ENCODE measurements at regions not wholly inside any gene's neighbourhood (a gene's known extent, or its start where the extent isn't known, plus 50 kb on each side); places are given as distances from the start of the nearest gene placed in this dataset.

GRCh38 chr7:67984326-67984725, 987.7 kb downstream of the TYW1 start:
- DNase-seq (ENCODE audit: low read depth in 2 of 2, low spot score in 1 of 2), result no peak

GRCh38 chr7:67989142-67989541, 992.5 kb downstream of the TYW1 start:
- DNase-seq (ENCODE audit: low read depth in 2 of 2, low spot score in 1 of 2), result no peak

- DNase-seq (ENCODE audit: low read depth in 2 of 2, low spot score in 1 of 2), result no peak
Observed at GRCh38 chr7:67990003-67990402, 993.4 kb downstream of the TYW1 start.

- DNase-seq (ENCODE audit: low read depth in 2 of 2, low spot score in 1 of 2), result no peak
Observed at GRCh38 chr7:67990716-67991115, 994.1 kb downstream of the TYW1 start.

GRCh38 chr7:67992287-67992686, 995.7 kb downstream of the TYW1 start:
- DNase-seq (ENCODE audit: low read depth in 2 of 2, low spot score in 1 of 2), result no peak

GRCh38 chr7:68005992-68006391, 1009.4 kb downstream of the TYW1 start:
- DNase-seq (ENCODE audit: low read depth in 2 of 2, low spot score in 1 of 2), result no peak

- no peak for DNase-seq (ENCODE audit: low read depth in 2 of 2, low spot score in 1 of 2)
Observed at GRCh38 chr7:68006619-68007018, 1010.0 kb downstream of the TYW1 start.

GRCh38 chr7:68009716-68010115, 1013.1 kb downstream of the TYW1 start:
- DNase-seq (ENCODE audit: low read depth in 2 of 2, low spot score in 1 of 2), result no peak

GRCh38 chr7:68014031-68014736, 1017.6 kb downstream of the TYW1 start:
- no peak for DNase-seq (ENCODE audit: low read depth in 2 of 2, low spot score in 1 of 2)

- no peak for DNase-seq (ENCODE audit: low read depth in 2 of 2, low spot score in 1 of 2)
Observed at GRCh38 chr7:68015122-68015977, 1018.7 kb downstream of the TYW1 start.

- no peak for DNase-seq (ENCODE audit: low read depth in 2 of 2, low spot score in 1 of 2)
Observed at GRCh38 chr7:68015978-68016532, 1019.4 kb downstream of the TYW1 start.

- DNase-seq (ENCODE audit: low read depth in 2 of 2, low spot score in 1 of 2), result no peak
Observed at GRCh38 chr7:68020102-68020501, 1023.5 kb downstream of the TYW1 start.

GRCh38 chr7:68025369-68025768, 1028.7 kb downstream of the TYW1 start:
- no peak for DNase-seq (ENCODE audit: low read depth in 2 of 2, low spot score in 1 of 2)

GRCh38 chr7:68030530-68030929, 1033.9 kb downstream of the TYW1 start:
- no peak for DNase-seq (ENCODE audit: low read depth in 2 of 2, low spot score in 1 of 2)

- no peak for DNase-seq (ENCODE audit: low read depth in 2 of 2, low spot score in 1 of 2)
Observed at GRCh38 chr7:68031180-68031943, 1034.7 kb downstream of the TYW1 start.

GRCh38 chr7:68038621-68039314, 1042.1 kb downstream of the TYW1 start:
- no peak for DNase-seq (ENCODE audit: low read depth in 2 of 2, low spot score in 1 of 2)

- no peak for DNase-seq (ENCODE audit: low read depth in 2 of 2, low spot score in 1 of 2)
Observed at GRCh38 chr7:68041554-68041953, 1044.9 kb downstream of the TYW1 start.

GRCh38 chr7:68043546-68043945, 1046.9 kb downstream of the TYW1 start:
- no peak for DNase-seq (ENCODE audit: low read depth in 2 of 2, low spot score in 1 of 2)

GRCh38 chr7:68050627-68051026, 1054.0 kb downstream of the TYW1 start:
- no peak for DNase-seq (ENCODE audit: low read depth in 2 of 2, low spot score in 1 of 2)

- DNase-seq (ENCODE audit: low read depth in 2 of 2, low spot score in 1 of 2), result no peak
Observed at GRCh38 chr7:68058014-68058413, 1061.4 kb downstream of the TYW1 start.

GRCh38 chr7:68063171-68063570, 1066.5 kb downstream of the TYW1 start:
- no peak for DNase-seq (ENCODE audit: low read depth in 2 of 2, low spot score in 1 of 2)
